HCEC 1CT (cell line): ENCODE measurements at regions not wholly inside any gene's neighbourhood (a gene's known extent, or its start where the extent isn't known, plus 50 kb on each side); places are given as distances from the start of the nearest gene placed in this dataset.
"Not testable (repeated sequence)": the region's sequence is repeated elsewhere in the genome, so short reads cannot be mapped to it uniquely, and the experiment has no call there.

ENCODE experiments used
- DNase-seq: peaks from one replicate; pipeline ENCODE4 v3.0.0-alpha.2; 2017

GRCh38 chr6:792662-793061 lies 99.7 kb upstream of the EXOC2 start:
- no peak for DNase-seq

GRCh38 chr6:788058-788457 lies 95.1 kb upstream of the EXOC2 start:
- no peak for DNase-seq

- no peak for DNase-seq
Observed at GRCh38 chr6:786946-787763, 94.2 kb upstream of the EXOC2 start.

- no peak for DNase-seq
Observed at GRCh38 chr6:783966-784735, 91.2 kb upstream of the EXOC2 start.

GRCh38 chr6:782141-782540 lies 89.2 kb upstream of the EXOC2 start:
- DNase-seq = no peak

- no peak for DNase-seq
Observed at GRCh38 chr6:781350-781961, 88.5 kb upstream of the EXOC2 start.

- no peak for DNase-seq
Observed at GRCh38 chr6:780706-781105, 87.8 kb upstream of the EXOC2 start.

- DNase-seq = no peak
Observed at GRCh38 chr6:776951-777350, 84.0 kb upstream of the EXOC2 start.

- DNase-seq = no peak
Observed at GRCh38 chr6:776528-776931, 83.6 kb upstream of the EXOC2 start.

GRCh38 chr6:775863-776262 lies 82.9 kb upstream of the EXOC2 start:
- DNase-seq = no peak

GRCh38 chr6:771683-772082 lies 78.7 kb upstream of the EXOC2 start:
- not testable (repeated sequence) for DNase-seq

- DNase-seq = no peak
Observed at GRCh38 chr6:767755-768512, 75.0 kb upstream of the EXOC2 start.

- DNase-seq = no peak
Observed at GRCh38 chr6:766625-767024, 73.7 kb upstream of the EXOC2 start.

- DNase-seq = no peak
Observed at GRCh38 chr6:761997-762396, 69.1 kb upstream of the EXOC2 start.

GRCh38 chr6:760982-761955 lies 68.3 kb upstream of the EXOC2 start:
- DNase-seq = no peak

- DNase-seq = no peak
Observed at GRCh38 chr6:759729-760128, 66.8 kb upstream of the EXOC2 start.

GRCh38 chr6:756224-756623 lies 63.3 kb upstream of the EXOC2 start:
- DNase-seq = no peak

GRCh38 chr6:754202-754601 lies 61.3 kb upstream of the EXOC2 start:
- no peak for DNase-seq

GRCh38 chr6:753486-753885 lies 60.5 kb upstream of the EXOC2 start:
- no peak for DNase-seq

- DNase-seq = no peak
Observed at GRCh38 chr6:752438-752837, 59.5 kb upstream of the EXOC2 start.

GRCh38 chr6:751765-752164 lies 58.8 kb upstream of the EXOC2 start:
- DNase-seq = no peak

- no peak for DNase-seq
Observed at GRCh38 chr6:747921-748320, 55.0 kb upstream of the EXOC2 start.
